ENCODE measurements at regions not wholly inside any gene's neighbourhood (a gene's known extent, or its start where the extent isn't known, plus 50 kb on each side); places are given as distances from the start of the nearest gene placed in this dataset.

GRCh38 chr12:53809005-53809404 is 57.2 kb upstream of the CISTR start:
- TF ChIP-seq EZH2phosphoT487 (IDR thresholded peaks at IDR 0.05; ENCODE audit: low read depth, severe bottlenecking, unreplicated experiment) = no peak
- TF ChIP-seq EZH2 (IDR thresholded peaks at IDR 0.05; ENCODE audit: borderline replicate concordance) = no peak
